Upper lobe of left lung (tissue), 6 donors: ENCODE measurements at regions not wholly inside any gene's neighbourhood (a gene's known extent, or its start where the extent isn't known, plus 50 kb on each side); places are given as distances from the start of the nearest gene placed in this dataset.
A peak's percentile ranks its signal among the peaks of the same experiment; 100 is the strongest.
"Not testable (repeated sequence)": the region's sequence is repeated elsewhere in the genome, so short reads cannot be mapped to it uniquely, and the experiment has no call there.

Experiments used
- ATAC-seq, 2 donors: fragments of 200-7000 bp; cut with Tn5 transposase; one replicate each; pipeline ENCODE4 v1.9.1; 2022; ENCODE audit warnings: mild to moderate bottlenecking in 2 of 2, moderate library complexity in 2 of 2; ENCODE audit not compliant: low FRiP score in 2 of 2
- DNase-seq, 2 donors: peaks; one replicate each; pipeline ENCODE4 v3.0.0-alpha.2; 2019 to 2020
- H3K27ac ChIP-seq, 4 donors: fragments of 200-600 bp; sonication (generic); one replicate each; pipeline ENCODE4 v1.5.1; 2016 to 2019
- H3K27me3 ChIP-seq, 4 donors: fragments of 200-600 bp; sonication (generic); one replicate each; pipeline ENCODE4 v1.5.1; 2017 to 2019
- H3K36me3 ChIP-seq, 4 donors: fragments of 200-600 bp; sonication (generic); one replicate each; pipeline ENCODE4 v1.5.1; 2016 to 2019
- H3K4me1 ChIP-seq, 4 donors: fragments of 200-600 bp; sonication (generic); one replicate each; pipeline ENCODE4 v1.5.1; 2018 to 2019
- H3K4me3 ChIP-seq, 4 donors: fragments of 200-600 bp; sonication (generic); one replicate each; pipeline ENCODE4 v1.5.1; 2017 to 2019; ENCODE audit warnings: mild to moderate bottlenecking in 2 of 4, moderate library complexity in 1 of 4
- H3K9me3 ChIP-seq, 4 donors: fragments of 200-600 bp; sonication (generic); one replicate each; pipeline ENCODE4 v1.5.1; 2018 to 2019
- EP300 ChIP-seq, 4 donors: sonication (generic); formaldehyde crosslinking; IDR thresholded peaks; one replicate each; pipeline ENCODE4 v1.5.1; 2017; ENCODE audit warnings: antibody characterized with exemption in 4 of 4, control low read depth in 2 of 4
- POLR2A ChIP-seq, 4 donors: fragments of 450-650 bp; IDR thresholded peaks; one replicate each; pipeline ENCODE4 v1.5.1; 2016 to 2017; ENCODE audit warnings: antibody characterized with exemption in 4 of 4, mild to moderate bottlenecking in 2 of 4
- POLR2AphosphoS5 ChIP-seq, 2 donors: sonication (generic); formaldehyde crosslinking; IDR thresholded peaks; one replicate each; pipeline ENCODE4 v1.5.1; 2017; ENCODE audit warnings: antibody characterized with exemption in 2 of 2
- WGBS, 2 donors: methylation state at CpG; one replicate each; pipeline ENCODE4 v1.1.5; 2017 to 2018; 5-methylcytosine and 5-hydroxymethylcytosine counted together
- TF ChIP-seq, protein P1 (sequence below), 6 experiments: fragments of 450-650 bp in 4 of 6; fragments of 200-600 bp in 2 of 6; sonication (generic) in 2 of 6; IDR thresholded peaks; one replicate each; pipeline ENCODE4 v1.5.1; 2016 to 2019; ENCODE audit warnings: antibody characterized with exemption in 6 of 6
- donor health status: DM: no; HTN: no; CAD: no; lungs with moderate emphysema.
- donor health status: DM: no; HTN: yes; CAD: no; lungs with severe emphysema.

DNA sequence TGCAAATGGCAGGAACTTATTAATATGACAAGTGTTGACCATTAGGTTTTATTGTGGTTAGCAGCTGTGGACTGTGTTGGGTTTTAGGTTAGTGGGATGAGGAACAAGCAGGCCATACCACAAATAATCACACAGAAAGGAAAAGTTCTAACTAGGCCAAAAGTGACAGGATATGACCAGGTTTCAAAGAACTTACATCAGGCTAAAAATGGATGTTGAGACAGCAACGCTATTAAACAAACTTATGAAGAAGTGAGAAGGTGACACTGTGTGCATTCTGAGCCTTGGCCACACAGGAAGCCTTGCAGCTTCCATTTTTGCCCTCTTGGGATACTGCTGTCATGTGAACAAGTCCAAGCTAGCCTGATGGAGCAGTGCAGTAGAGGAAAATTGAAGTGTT lies 568.8 kb downstream of the HTR7 start:
- Histone ChIP-seq H3K9me3 (no peaks in the 10 kb centered on the region), H3K27me3 (no peaks in the 10 kb centered on the region), H3K4me3 (no peak overlapping the region), H3K27ac (no peak overlapping the region), H3K4me1 (peaks cover 0 to 5% (median 0%) of the 10 kb centered on the region in 4 donors), H3K36me3 (no peaks in the 10 kb centered on the region)
- TF ChIP-seq, protein P1, sequence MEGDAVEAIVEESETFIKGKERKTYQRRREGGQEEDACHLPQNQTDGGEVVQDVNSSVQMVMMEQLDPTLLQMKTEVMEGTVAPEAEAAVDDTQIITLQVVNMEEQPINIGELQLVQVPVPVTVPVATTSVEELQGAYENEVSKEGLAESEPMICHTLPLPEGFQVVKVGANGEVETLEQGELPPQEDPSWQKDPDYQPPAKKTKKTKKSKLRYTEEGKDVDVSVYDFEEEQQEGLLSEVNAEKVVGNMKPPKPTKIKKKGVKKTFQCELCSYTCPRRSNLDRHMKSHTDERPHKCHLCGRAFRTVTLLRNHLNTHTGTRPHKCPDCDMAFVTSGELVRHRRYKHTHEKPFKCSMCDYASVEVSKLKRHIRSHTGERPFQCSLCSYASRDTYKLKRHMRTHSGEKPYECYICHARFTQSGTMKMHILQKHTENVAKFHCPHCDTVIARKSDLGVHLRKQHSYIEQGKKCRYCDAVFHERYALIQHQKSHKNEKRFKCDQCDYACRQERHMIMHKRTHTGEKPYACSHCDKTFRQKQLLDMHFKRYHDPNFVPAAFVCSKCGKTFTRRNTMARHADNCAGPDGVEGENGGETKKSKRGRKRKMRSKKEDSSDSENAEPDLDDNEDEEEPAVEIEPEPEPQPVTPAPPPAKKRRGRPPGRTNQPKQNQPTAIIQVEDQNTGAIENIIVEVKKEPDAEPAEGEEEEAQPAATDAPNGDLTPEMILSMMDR (IDR thresholded peaks at IDR 0.05): no peak
- no peak for TF ChIP-seq POLR2AphosphoS5 (IDR thresholded peaks at IDR 0.05)
- TF ChIP-seq EP300 (IDR thresholded peaks at IDR 0.05): no peak
- no peak for TF ChIP-seq POLR2A (IDR thresholded peaks at IDR 0.05)
- DNase-seq (no peak), ATAC-seq (peak in 1 of 2 donors; percentile 60)
- 32 to 33% methylated on average over 1 of the region's 1 CpG for WGBS, 2 donors

DNA sequence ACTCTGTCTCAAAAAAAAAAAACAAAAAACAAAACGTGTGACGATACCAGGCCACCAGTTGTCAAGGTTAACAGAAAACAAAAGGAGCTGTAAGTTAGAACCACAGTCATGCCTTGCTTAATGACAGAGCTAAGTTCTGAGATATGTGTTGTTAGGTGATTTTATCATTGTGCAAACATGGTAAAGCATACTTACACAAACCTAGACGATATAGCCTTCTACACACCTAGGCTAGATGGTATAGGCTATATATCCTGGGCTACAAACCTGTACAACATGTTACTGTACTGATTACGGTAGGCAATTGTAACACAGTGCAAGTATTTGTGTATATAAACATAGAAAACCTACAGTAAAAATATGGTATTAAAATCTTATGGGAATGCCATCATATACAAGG lies 564.2 kb downstream of the HTR7 start:
- 75% methylated on average over 4 of the region's 4 CpGs for WGBS, 2 donors
- DNase-seq (no peak), ATAC-seq (no peak)
- Histone ChIP-seq H3K27me3 (no peaks in the 10 kb centered on the region), H3K27ac (no peak overlapping the region), H3K4me3 (no peak overlapping the region), H3K4me1 (peaks cover 0 to 5% (median 0%) of the 10 kb centered on the region in 4 donors), H3K9me3 (no peaks in the 10 kb centered on the region), H3K36me3 (no peaks in the 10 kb centered on the region)
- TF ChIP-seq POLR2A (IDR thresholded peaks at IDR 0.05) (no peak), EP300 (IDR thresholded peaks at IDR 0.05) (no peak), POLR2AphosphoS5 (IDR thresholded peaks at IDR 0.05) (no peak)
- TF ChIP-seq, protein P1 (IDR thresholded peaks at IDR 0.05): no peak

DNA sequence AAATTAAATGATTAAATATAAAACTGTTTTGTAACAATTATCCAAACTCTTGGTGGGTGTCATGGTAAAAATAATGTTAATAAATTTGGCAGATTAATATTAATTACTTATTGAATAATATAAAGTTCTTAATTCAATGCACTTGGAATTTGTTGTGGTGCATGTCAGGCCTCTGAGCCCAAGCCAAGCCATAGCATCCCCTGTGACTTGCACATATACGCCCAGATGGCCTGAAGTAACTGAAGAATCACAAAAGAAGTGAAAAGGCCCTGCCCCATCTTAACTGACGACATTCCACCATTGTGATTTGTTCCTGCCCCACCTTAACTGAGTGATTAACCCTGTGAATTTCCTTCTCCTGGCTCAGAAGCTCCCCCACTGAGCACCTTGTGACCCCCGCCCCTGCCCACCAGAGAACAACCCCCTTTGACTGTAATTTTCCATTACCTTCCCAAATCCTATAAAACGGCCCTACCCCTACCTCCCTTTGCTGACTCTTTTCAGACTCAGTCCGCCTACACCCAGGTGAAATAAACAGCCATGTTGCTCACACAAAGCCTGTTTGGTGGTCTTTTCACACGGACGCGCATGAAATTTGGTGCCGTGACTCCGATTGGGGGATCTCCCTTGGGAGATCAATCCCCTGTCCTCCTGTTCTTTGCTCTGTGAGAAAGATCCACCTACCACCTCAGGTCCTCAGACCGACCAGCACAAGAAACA lies 562.9 kb downstream of the HTR7 start:
- not testable (repeated sequence) for H3K27ac ChIP-seq, ATAC-seq, H3K36me3 ChIP-seq, H3K4me1 ChIP-seq, H3K27me3 ChIP-seq, DNase-seq, H3K9me3 ChIP-seq, H3K4me3 ChIP-seq
- 86 to 93% methylated on average over 11 of the region's 11 CpGs for WGBS, 2 donors

DNA sequence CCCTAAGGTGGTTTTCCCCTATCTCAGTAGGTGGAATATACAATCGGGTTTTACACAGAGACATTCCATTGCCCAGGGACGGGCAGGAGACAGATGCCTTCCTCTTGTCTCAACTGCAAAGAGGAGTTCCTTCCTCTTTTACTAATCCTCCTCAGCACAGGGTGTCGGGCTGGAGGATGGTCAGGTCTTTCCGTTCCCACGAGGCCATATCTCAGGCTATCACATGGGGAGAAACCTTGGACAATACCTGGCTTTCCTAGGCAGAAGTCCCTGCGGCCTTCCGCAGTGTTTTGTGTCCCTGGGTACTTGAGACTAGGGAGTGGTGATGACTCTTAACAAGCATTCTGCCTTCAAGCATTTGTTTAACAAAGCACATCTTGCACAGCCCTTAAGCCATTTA lies 555.8 kb downstream of the HTR7 start:
- not testable (repeated sequence) for H3K36me3 ChIP-seq, H3K4me1 ChIP-seq, H3K27ac ChIP-seq, H3K9me3 ChIP-seq, H3K27me3 ChIP-seq, DNase-seq, ATAC-seq, H3K4me3 ChIP-seq
- 14 to 20% methylated on average over 2 to 7 of the region's 7 CpGs for WGBS, 2 donors

DNA sequence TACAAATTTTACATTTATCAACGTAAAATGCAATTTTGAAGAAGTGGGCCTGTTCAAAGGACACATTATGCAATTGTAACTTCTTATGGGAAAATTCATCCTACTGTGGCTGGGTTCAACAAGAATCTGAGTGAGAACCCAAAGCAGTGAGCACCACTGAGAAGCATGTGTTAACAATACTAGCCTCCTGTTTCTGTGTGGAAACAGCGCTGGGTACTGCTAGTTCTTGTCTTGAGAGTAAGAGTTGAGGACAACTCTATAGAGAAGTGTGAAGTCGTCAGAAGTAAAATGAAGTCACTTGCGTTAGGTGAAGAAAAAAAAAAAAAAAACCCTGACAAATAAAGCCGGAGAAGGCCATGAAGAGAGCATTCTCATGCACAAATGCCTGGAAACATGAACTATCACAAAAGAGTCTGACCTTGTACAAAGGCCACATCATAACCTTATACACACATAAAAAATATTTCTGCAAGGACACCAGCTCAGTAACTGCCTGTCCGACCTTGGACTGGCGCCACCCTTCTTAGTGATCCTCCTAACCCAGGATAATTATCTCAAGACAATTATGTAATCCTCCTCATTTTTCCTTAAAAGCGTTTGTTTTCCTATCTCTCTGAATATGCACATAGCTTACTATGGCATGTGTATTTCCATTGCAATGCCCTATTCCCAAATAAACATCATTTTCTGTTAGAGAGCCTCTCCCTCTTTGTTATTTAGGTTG lies 554.9 kb downstream of the HTR7 start:
- H3K27ac ChIP-seq: no peak overlapping the region
- H3K4me1 ChIP-seq: no peaks in the 10 kb centered on the region
- DNase-seq (no peak), ATAC-seq (no peak)
- no peak overlapping the region for H3K4me3 ChIP-seq
- H3K27me3 ChIP-seq: no peaks in the 10 kb centered on the region
- H3K9me3 ChIP-seq: no peaks in the 10 kb centered on the region
- no peaks in the 10 kb centered on the region for H3K36me3 ChIP-seq
- TF ChIP-seq, protein P1 (IDR thresholded peaks at IDR 0.05): no peak
- TF ChIP-seq EP300 (IDR thresholded peaks at IDR 0.05): no peak
- TF ChIP-seq POLR2A (IDR thresholded peaks at IDR 0.05): no peak
- no peak for TF ChIP-seq POLR2AphosphoS5 (IDR thresholded peaks at IDR 0.05)
- 79 to 89% methylated on average over 8 of the region's 8 CpGs for WGBS, 2 donors

DNA sequence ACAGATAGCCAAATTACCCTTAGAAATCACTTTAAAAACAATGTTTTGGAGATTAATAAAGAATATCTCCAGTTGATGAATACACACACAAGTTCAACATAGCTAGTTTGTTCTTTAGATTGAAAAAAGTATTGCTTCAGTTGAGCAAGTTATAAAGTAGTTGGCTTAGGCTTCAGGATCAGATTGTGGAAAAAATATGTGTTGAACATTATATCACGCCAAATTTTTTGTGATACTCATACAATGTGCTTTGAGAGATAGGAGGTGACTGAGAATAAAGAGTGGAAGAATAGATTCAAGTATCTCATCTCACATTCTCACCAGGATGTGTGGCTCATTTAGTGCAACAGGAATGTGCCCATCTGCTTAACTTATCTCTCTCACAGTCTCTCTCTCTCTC lies 553.3 kb downstream of the HTR7 start:
- TF ChIP-seq, protein P1 (IDR thresholded peaks at IDR 0.05): no peak
- TF ChIP-seq POLR2A (IDR thresholded peaks at IDR 0.05) (no peak), EP300 (IDR thresholded peaks at IDR 0.05) (no peak), POLR2AphosphoS5 (IDR thresholded peaks at IDR 0.05) (no peak)
- Histone ChIP-seq H3K9me3 (no peaks in the 10 kb centered on the region), H3K36me3 (no peaks in the 10 kb centered on the region), H3K27ac (no peak overlapping the region), H3K4me3 (no peak overlapping the region), H3K27me3 (no peaks in the 10 kb centered on the region), H3K4me1 (no peaks in the 10 kb centered on the region)
- 0 to 33% methylated on average over 1 of the region's 1 CpG for WGBS, 2 donors
- DNase-seq (no peak), ATAC-seq (no peak)
